HCT116 (cell line): ENCODE measurements at regions not wholly inside any gene's neighbourhood (a gene's known extent, or its start where the extent isn't known, plus 50 kb on each side); places are given as distances from the start of the nearest gene placed in this dataset.
"Not testable (repeated sequence)": the region's sequence is repeated elsewhere in the genome, so short reads cannot be mapped to it uniquely, and the experiment has no call there.

ENCODE experiments used
- ATAC-seq: fragments of 200-7000 bp; cut with Tn5 transposase; 2 replicates; pipeline ENCODE4 v1.9.1; 2020; ENCODE audit warnings: mild to moderate bottlenecking, moderate library complexity
- BruUV-seq: library from RNA; stranded (reverse); fragments of 400-500 nt; replicated peaks from 2 replicates; lab custom pipeline; 2021; lab: Mats Ljungman, UMichigan
- CTCF ChIA-PET: fragments of 300-600 bp; sonication (Branson Sonifier 250); formaldehyde crosslinking; loops from one replicate; lab custom pipeline; 2021; ENCODE audit warnings: antibody characterized with exemption; lab: Charles Lee
- POLR2A ChIA-PET: fragments of 300-600, 350-600 bp; sonication (Branson Sonifier 250); formaldehyde crosslinking; loops from one replicate; lab custom pipeline; 2021; ENCODE audit warnings: antibody characterized with exemption; lab: Charles Lee
- RAD21 ChIA-PET, 2 experiments: fragments of 300-600 bp; sonication (Branson Sonifier 250); formaldehyde crosslinking; loops; one replicate each; lab custom pipeline; 2023; ENCODE audit warnings: low total read pairs in 2 of 2; ENCODE audit not compliant: uncharacterized antibody in 2 of 2, unreplicated experiment in 2 of 2, low non-redundant PET in 1 of 2; lab: Charles Lee
- DNase-seq: peaks from one replicate; pipeline ENCODE4 v3.0.0-alpha.2; 2010; ENCODE audit warnings: low read depth, low spot score
- H2AFZ ChIP-seq: fragments of 200-600 bp; shearing (Covaris generic), sonication (generic); 2 replicates; pipeline ENCODE4 v1.6.1; 2017; ENCODE audit warnings: low read depth, mixed run types, mixed read lengths, antibody characterized with exemption, low read length; ENCODE audit not compliant: poor library complexity, severe bottlenecking
- H3K27ac ChIP-seq: 2 replicates; pipeline ENCODE4 v1.5.1; 2012; ENCODE audit warnings: low read depth, low read length
- H3K27me3 ChIP-seq: fragments of 200-600 bp; sonication (generic); 2 replicates; pipeline ENCODE4 v1.6.1; 2016; ENCODE audit warnings: mixed run types, low read length, mixed read lengths; ENCODE audit not compliant: insufficient read depth
- H3K36me3 ChIP-seq, 2 experiments: fragments of 200-500 bp in 1 of 2; fragments of 200-600 bp in 1 of 2; sonication (Bioruptor generic) in 1 of 2; sonication (generic) in 1 of 2; 2 replicates each; pipeline versions ENCODE4 v1.5.1 to v1.6.1; 2014 to 2016; ENCODE audit warnings: low read length in 2 of 2, inconsistent platforms in 1 of 2, mixed read lengths in 1 of 2, mixed run types in 1 of 2; ENCODE audit not compliant: insufficient read depth in 2 of 2, control insufficient read depth in 1 of 2
- H3K4me1 ChIP-seq, 2 experiments: fragments of 200-600 bp in 1 of 2; sonication (generic) in 1 of 2; 2 replicates each; pipeline versions ENCODE4 v1.5.1 to v1.6.1; 2012 to 2017; ENCODE audit warnings: low read length in 2 of 2, inconsistent platforms in 1 of 2, mild to moderate bottlenecking in 1 of 2, mixed read lengths in 1 of 2, mixed run types in 1 of 2, moderate library complexity in 1 of 2; ENCODE audit not compliant: insufficient read depth in 2 of 2, control insufficient read depth in 1 of 2
- H3K4me2 ChIP-seq: fragments of 200-600 bp; sonication (generic); 2 replicates; pipeline ENCODE4 v1.6.1; 2017; ENCODE audit warnings: mixed run types, low read length, mixed read lengths
- H3K4me3 ChIP-seq, 2 experiments: fragments of 200-600 bp in 1 of 2; sonication (generic) in 1 of 2; replicated peaks in 1 of 2; 2 replicates each; pipeline ENCODE4 v1.5.1; 2011 to 2016; ENCODE audit warnings: low read length in 2 of 2, control low read depth in 1 of 2, low read depth in 1 of 2, mild to moderate bottlenecking in 1 of 2, mixed read lengths in 1 of 2, mixed run types in 1 of 2
- H3K79me2 ChIP-seq: fragments of 200-600 bp; sonication (generic); 2 replicates; pipeline ENCODE4 v1.6.1; 2017; ENCODE audit warnings: mild to moderate bottlenecking, mixed run types, low read length, moderate library complexity, mixed read lengths; ENCODE audit not compliant: insufficient read depth
- H3K9ac ChIP-seq: fragments of 200-600 bp; sonication (generic); 2 replicates; pipeline ENCODE4 v1.6.1; 2016; ENCODE audit warnings: low read length, mixed read lengths
- H3K9me2 ChIP-seq: fragments of 200-600 bp; sonication (generic), shearing (Covaris generic); 2 replicates; pipeline ENCODE4 v1.6.1; 2017; ENCODE audit warnings: mixed run types, mild to moderate bottlenecking, moderate library complexity; ENCODE audit not compliant: insufficient read depth
- H3K9me3 ChIP-seq, 2 experiments: fragments of 200-500 bp in 1 of 2; fragments of 200-600 bp in 1 of 2; sonication (Bioruptor generic) in 1 of 2; sonication (generic) in 1 of 2; 2 replicates each; pipeline ENCODE4 v1.6.1; 2014 to 2017; ENCODE audit warnings: low read length in 2 of 2, mixed read lengths in 2 of 2, inconsistent platforms in 1 of 2, low read depth in 1 of 2, mild to moderate bottlenecking in 1 of 2, mixed run types in 1 of 2, moderate library complexity in 1 of 2; ENCODE audit not compliant: control insufficient read depth in 1 of 2, insufficient read depth in 1 of 2
- H4K20me1 ChIP-seq: fragments of 200-600 bp; sonication (generic), shearing (Covaris generic); 2 replicates; pipeline ENCODE4 v1.6.1; 2017; ENCODE audit warnings: mixed run types, mild to moderate bottlenecking, moderate library complexity; ENCODE audit not compliant: insufficient read depth
- CTCF ChIP-seq, 3 experiments: fragments of 200-600 bp in 1 of 3; sonication (generic) in 1 of 3; IDR thresholded peaks in 2 of 3; conservative IDR thresholded peaks in 1 of 3; 2 replicates each; pipeline ENCODE4 v1.5.1; 2012 to 2017; ENCODE audit warnings: low read depth in 2 of 3, low read length in 2 of 3, antibody characterized with exemption in 1 of 3, borderline replicate concordance in 1 of 3, control low read depth in 1 of 3, mild to moderate bottlenecking in 1 of 3, mixed read lengths in 1 of 3, mixed run types in 1 of 3, moderate library complexity in 1 of 3; ENCODE audit not compliant: insufficient read depth in 1 of 3
- ZNF274 ChIP-seq: fragments of 200-500 bp; sonication (Bioruptor generic); IDR thresholded peaks from 2 replicates; pipeline ENCODE4 v1.6.1; 2014; ENCODE audit warnings: mild to moderate bottlenecking, low read depth, low read length, inconsistent platforms
- intact Hi-C: fragments of 100-400 bp; cut with micrococcal nuclease; formaldehyde crosslinking; loops from 2 replicates; pipeline ENCODE4 v1.10.0; 2022

- BruUV-seq, POLR2A ChIA-PET, DNase-seq, H3K9me2 ChIP-seq, H3K27ac ChIP-seq, H3K9me3 ChIP-seq, RAD21 ChIA-PET, intact Hi-C loops, H3K4me3 ChIP-seq, H4K20me1 ChIP-seq, H3K4me2 ChIP-seq, H3K9ac ChIP-seq, H3K4me1 ChIP-seq, H3K79me2 ChIP-seq, H2AFZ ChIP-seq, H3K36me3 ChIP-seq, ATAC-seq, H3K27me3 ChIP-seq, CTCF ChIA-PET: not testable (repeated sequence)
These were observed 123.9 kb upstream of the MEOX2 start for GRCh38 chr7:15810383-15810782.

- ATAC-seq, POLR2A ChIA-PET, H3K4me1 ChIP-seq, H3K9me3 ChIP-seq, H4K20me1 ChIP-seq, H3K4me2 ChIP-seq, intact Hi-C loops, H3K79me2 ChIP-seq, H3K9ac ChIP-seq, RAD21 ChIA-PET, H3K27ac ChIP-seq, H3K36me3 ChIP-seq, H3K9me2 ChIP-seq, H2AFZ ChIP-seq, DNase-seq, CTCF ChIA-PET, H3K27me3 ChIP-seq, H3K4me3 ChIP-seq, BruUV-seq: not testable (repeated sequence)
These were observed 123.5 kb upstream of the MEOX2 start for GRCh38 chr7:15809936-15810335.

- ChIA-PET CTCF (no interaction called here), POLR2A (no interaction called here), RAD21 (no interaction called here)
- Histone ChIP-seq H3K9me3 (no peaks in the 10 kb centered on the region), H3K9ac (no peak overlapping the region), H4K20me1 (no peaks in the 10 kb centered on the region), H3K9me2 (no peaks in the 10 kb centered on the region), H3K79me2 (no peaks in the 10 kb centered on the region), H3K36me3 (no peaks in the 10 kb centered on the region), H3K4me1 (no peaks in the 10 kb centered on the region), H3K4me2 (no peak overlapping the region), H2AFZ (no peak overlapping the region), H3K4me3 (no peak overlapping the region), H3K27me3 (no peaks in the 10 kb centered on the region), H3K27ac (no peak overlapping the region)
- ATAC-seq = no peak
- BruUV-seq = no TSS peak
- TF ChIP-seq ZNF274 = no peak
- no peak for TF ChIP-seq CTCF (IDR thresholded peaks at IDR 0.05 in 2 of 3, conservative IDR thresholded peaks at IDR 0.05 in 1 of 3; ENCODE audit: borderline replicate concordance in 1 of 3, insufficient read depth in 1 of 3, low read depth in 2 of 3, low read length in 2 of 3)
- intact Hi-C loops = no loop called here
- DNase-seq = no peak
These were observed 119.4 kb upstream of the MEOX2 start for GRCh38 chr7:15805891-15806290.
